PFSK-1 (cell line): ENCODE measurements at regions not wholly inside any gene's neighbourhood (a gene's known extent, or its start where the extent isn't known, plus 50 kb on each side); places are given as distances from the start of the nearest gene placed in this dataset.

Source experiments
- FOXP2 ChIP-seq: optimal IDR thresholded peaks from 2 replicates; pipeline ENCODE3; 2011; ENCODE audit warnings: borderline replicate concordance, control low read depth, inconsistent platforms; ENCODE audit not compliant: insufficient read depth; ENCODE audit errors: extremely low read length, extremely low read depth
- POLR2AphosphoS5 ChIP-seq: IDR thresholded peaks from 2 replicates; pipeline ENCODE4 v1.6.1; 2012; ENCODE audit warnings: low read depth, mild to moderate bottlenecking, control low read depth, low read length, moderate library complexity
- REST ChIP-seq, 2 experiments: IDR thresholded peaks; 2 replicates each; pipeline versions ENCODE4 v1.6.1 to v1.8.0; 2011 to 2012; ENCODE audit warnings: low read depth in 2 of 2, low read length in 2 of 2, control low read depth in 1 of 2, inconsistent platforms in 1 of 2, mild to moderate bottlenecking in 1 of 2, moderate library complexity in 1 of 2; ENCODE audit not compliant: insufficient read depth in 1 of 2
- SIN3A ChIP-seq: IDR thresholded peaks from 2 replicates; pipeline ENCODE4 v1.6.1; 2012; ENCODE audit warnings: mild to moderate bottlenecking, low read length, moderate library complexity, borderline replicate concordance; ENCODE audit not compliant: insufficient read depth
- TAF1 ChIP-seq: IDR thresholded peaks from 2 replicates; pipeline ENCODE4 v1.6.1; 2012; ENCODE audit warnings: low read length, control low read depth, borderline replicate concordance; ENCODE audit not compliant: insufficient read depth

GRCh38 chr12:111163422-111163821 is 205.5 kb downstream of the PHETA1 start:
- TF ChIP-seq SIN3A (no peak), REST (IDR thresholded peaks at IDR 0.05; ENCODE audit: insufficient read depth in 1 of 2, low read depth in 2 of 2, low read length in 2 of 2) (no peak), POLR2AphosphoS5 (no peak), FOXP2 (no peak), TAF1 (no peak)

- no peak for TF ChIP-seq POLR2AphosphoS5
- no peak for TF ChIP-seq SIN3A
- TF ChIP-seq FOXP2: no peak
- TF ChIP-seq REST (IDR thresholded peaks at IDR 0.05; ENCODE audit: insufficient read depth in 1 of 2, low read depth in 2 of 2, low read length in 2 of 2): no peak
- no peak for TF ChIP-seq TAF1
Measured at GRCh38 chr12:111161898-111162297, 207.0 kb downstream of the PHETA1 start.

- TF ChIP-seq POLR2AphosphoS5 (no peak), FOXP2 (no peak), TAF1 (no peak), REST (IDR thresholded peaks at IDR 0.05; ENCODE audit: insufficient read depth in 1 of 2, low read depth in 2 of 2, low read length in 2 of 2) (no peak), SIN3A (no peak)
Measured at GRCh38 chr12:111160350-111161241, 208.3 kb downstream of the PHETA1 start.

GRCh38 chr12:111158992-111159391 is 209.9 kb downstream of the PHETA1 start:
- TF ChIP-seq SIN3A: no peak
- TF ChIP-seq FOXP2: no peak
- no peak for TF ChIP-seq REST (IDR thresholded peaks at IDR 0.05; ENCODE audit: insufficient read depth in 1 of 2, low read depth in 2 of 2, low read length in 2 of 2)
- TF ChIP-seq POLR2AphosphoS5: no peak
- TF ChIP-seq TAF1: no peak
